ENCODE measurements at regions not wholly inside any gene's neighbourhood (a gene's known extent, or its start where the extent isn't known, plus 50 kb on each side); places are given as distances from the start of the nearest gene placed in this dataset.
"Not testable (repeated sequence)": the region's sequence is repeated elsewhere in the genome, so short reads cannot be mapped to it uniquely, and the experiment has no call there.

DNA sequence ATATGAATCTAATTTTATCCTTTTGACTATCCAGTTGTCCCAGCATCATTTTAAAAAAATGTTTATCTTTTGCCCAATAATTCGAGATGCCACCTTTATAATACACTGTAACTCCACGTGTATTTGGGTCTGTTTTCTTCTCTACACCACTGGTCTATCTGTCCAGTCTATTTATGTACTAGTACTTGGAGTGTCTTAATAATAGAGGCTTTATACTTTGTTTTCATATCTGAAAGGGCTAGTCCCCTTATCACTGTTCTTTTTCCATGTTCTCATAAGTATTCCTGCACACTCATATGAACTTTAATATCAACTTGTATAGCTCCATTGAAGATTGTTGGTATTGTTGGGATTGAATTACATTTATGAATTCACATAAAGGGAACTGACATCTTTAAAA is 101.1 kb upstream of the RMP24 start:
- no peak for DNase-seq (ENCODE audit: low spot score)

DNA sequence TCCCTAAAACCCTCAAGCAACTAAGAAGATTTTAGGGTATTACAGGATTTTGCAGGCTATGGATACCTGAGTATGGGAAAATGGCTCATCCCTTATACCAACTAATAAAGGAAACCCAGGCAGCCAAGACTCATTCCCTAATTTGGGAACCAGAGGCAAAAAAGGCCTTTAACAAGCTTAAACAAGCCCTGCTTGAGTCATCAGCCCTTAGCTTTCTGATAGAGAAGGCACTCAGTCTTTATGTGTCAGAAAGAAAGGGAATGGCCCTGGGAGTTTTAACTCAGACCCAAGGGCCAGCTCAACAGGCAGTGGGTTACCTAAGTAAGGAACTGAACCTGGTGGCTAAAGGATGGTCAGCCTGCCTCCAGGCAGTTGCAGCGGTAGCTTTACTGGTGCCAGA is 96.9 kb upstream of the RMP24 start:
- DNase-seq (ENCODE audit: low spot score), result no peak

DNA sequence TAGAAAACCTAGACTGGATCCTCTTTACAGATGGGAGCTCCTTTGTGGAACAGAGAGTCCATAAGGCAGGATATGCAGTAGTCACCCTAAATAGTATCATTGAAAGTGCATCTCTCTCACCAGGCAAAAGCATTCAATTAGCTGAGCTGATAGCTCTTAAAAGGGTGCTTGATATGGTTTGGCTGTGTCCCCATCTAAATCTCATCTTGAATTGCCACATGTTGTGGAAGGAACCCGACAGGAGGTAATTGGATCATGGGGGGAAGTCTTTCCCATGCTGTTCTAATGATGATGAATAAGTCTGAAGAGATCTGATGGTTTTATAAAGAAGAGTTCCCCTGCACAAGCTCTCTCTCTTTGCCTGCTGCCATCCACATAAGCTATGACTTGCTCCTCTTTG is 96.2 kb upstream of the RMP24 start:
- DNase-seq (ENCODE audit: low spot score), result no peak

- no peak for DNase-seq (ENCODE audit: low spot score)
These were observed 91.6 kb upstream of the RMP24 start for GRCh38 chr18:35880788-35881455.

DNA sequence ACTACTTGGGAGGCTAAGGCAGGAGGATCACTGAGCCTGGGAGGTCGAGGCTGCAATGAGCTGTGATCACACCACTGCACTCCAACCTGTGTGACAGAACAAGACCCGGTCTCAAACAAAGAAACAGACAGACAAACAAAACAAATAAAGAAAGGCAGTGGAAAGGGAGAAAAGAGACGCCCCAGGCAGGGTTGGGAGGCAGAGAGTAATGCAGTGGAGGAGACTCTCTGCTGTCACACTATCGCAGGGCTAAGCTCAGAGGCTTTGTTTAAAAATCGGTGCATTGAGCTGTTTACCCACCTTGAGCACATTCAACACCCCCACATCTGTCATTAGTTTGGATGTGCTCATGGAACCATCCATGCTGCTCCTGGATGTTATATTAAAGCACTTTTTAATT is 84.2 kb upstream of the RMP24 start:
- DNase-seq (ENCODE audit: low spot score), result no peak

DNA sequence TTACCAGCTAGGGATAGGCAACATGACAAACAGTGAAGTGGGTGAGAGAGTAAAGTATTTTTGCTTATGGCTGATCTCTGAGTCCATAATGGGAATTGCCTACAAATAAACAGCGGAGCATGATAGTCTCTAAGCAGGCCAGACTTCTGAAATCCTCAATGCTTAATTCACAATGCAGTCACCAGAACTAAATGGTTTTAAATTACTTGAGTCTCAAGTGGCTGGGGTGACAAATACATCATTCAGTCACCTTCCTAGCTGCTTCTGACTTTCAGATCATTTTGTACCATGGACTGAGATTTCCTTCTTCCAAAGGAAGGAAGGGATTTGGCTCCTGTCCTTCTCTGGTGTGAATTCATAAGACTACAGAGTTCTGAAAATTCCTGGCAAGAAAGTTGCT is 82.8 kb upstream of the RMP24 start:
- no peak for DNase-seq (ENCODE audit: low spot score)

GRCh38 chr18:35890323-35890722 is 82.2 kb upstream of the RMP24 start:
- DNase-seq (ENCODE audit: low spot score), result no peak

- DNase-seq (ENCODE audit: low spot score), result no peak
These were observed 80.4 kb upstream of the RMP24 start for GRCh38 chr18:35892118-35892517.

GRCh38 chr18:35897481-35897880 is 75.0 kb upstream of the RMP24 start:
- not testable (repeated sequence) for DNase-seq (ENCODE audit: low spot score)

GRCh38 chr18:35904389-35905037 is 68.0 kb upstream of the RMP24 start:
- DNase-seq (ENCODE audit: low spot score), result no peak

- no peak for DNase-seq (ENCODE audit: low spot score)
These were observed 67.0 kb upstream of the RMP24 start for GRCh38 chr18:35905436-35905835.

- not testable (repeated sequence) for DNase-seq (ENCODE audit: low spot score)
These were observed 66.2 kb upstream of the RMP24 start for GRCh38 chr18:35906291-35906690.

- DNase-seq (ENCODE audit: low spot score), result no peak
These were observed 62.2 kb upstream of the RMP24 start for GRCh38 chr18:35910327-35910726.

DNA sequence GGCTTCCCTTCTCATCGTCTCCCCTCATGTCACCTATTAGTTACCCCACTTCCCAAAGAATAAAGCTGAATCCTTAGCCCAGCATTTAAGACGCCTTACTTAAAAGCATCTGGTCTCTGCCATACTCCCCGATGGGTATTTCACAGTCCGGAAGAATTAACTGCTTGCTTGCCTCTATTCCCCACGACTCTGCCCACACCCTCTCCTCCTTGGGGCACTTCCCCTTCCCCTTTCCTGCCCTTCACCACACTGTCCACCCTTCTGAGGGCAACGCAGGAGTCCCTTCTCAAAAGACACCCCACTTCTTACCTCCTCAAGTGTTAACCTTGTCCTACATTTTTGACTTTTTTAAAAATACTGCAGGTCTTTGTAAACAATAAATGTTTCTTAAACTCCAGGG is 60.1 kb upstream of the RMP24 start:
- no peak for DNase-seq (ENCODE audit: low spot score)

GRCh38 chr18:35915056-35915455 is 57.4 kb upstream of the RMP24 start:
- no peak for DNase-seq (ENCODE audit: low spot score)

- DNase-seq (ENCODE audit: low spot score), result no peak
These were observed 55.4 kb upstream of the RMP24 start for GRCh38 chr18:35917043-35917442.

DNA sequence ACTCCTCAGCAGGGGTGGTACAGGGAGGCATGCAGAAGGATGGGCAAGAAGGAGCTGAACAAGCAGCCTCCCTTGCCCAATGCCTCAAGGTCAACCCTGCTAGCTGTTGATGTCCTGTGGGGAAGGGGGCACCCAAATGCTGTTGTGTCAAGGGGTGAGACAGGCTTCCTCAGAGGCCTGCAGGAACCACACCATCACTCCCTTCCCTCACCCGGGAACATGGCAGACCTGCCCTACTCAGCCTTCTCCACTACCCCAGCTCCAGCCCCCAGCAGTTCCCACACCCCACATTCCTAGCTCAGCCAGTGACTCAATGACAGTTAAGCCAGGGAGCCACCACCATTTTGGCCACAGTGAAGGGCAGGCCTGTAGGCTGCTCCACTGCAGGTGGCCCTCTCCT is 53.9 kb upstream of the RMP24 start:
- no peak for DNase-seq (ENCODE audit: low spot score)

DNA sequence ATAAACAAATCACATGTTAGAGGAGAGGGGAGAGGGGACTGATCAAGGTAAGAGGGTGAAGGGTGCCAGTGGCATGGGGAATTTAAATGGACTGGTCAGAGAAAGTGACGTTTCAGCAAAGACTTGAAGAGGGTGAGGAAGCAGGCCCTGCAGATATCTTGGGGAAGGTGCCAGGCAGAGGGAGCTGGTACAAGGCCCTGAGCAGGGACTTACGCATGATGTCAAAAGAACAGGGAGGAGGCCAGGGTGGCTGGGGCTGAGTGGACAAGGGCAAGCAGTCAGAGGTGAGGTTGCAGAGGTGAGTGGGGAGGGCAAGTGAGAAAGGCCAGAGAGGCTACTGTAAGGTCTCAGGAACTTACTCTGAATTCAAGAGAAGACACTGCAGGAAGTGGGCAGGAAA is 53.3 kb upstream of the RMP24 start:
- DNase-seq (ENCODE audit: low spot score), result no peak

DNA sequence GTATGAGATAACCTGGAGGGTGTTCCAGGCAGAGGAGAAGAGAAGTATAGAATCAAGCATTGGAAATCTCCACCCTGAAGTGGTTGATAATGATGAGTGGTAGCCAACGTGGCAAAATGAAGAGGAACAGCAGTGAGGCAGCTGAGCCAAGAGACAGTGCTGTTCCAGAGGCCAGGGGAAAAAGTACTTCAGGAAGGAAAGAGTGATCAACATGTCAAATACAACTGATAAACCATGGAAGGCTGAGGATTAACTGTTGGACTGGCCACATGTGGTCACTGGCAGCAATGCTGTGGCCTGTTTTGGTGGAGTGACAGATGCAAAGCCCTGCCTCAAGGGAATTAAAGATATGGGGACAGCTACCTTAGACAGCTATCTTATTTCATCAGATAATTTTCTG is 51.9 kb upstream of the RMP24 start:
- DNase-seq (ENCODE audit: low spot score), result no peak
